HCT116 (cell line): ENCODE measurements at regions not wholly inside any gene's neighbourhood (a gene's known extent, or its start where the extent isn't known, plus 50 kb on each side); places are given as distances from the start of the nearest gene placed in this dataset.

Source experiments
- ATAC-seq: fragments of 200-7000 bp; cut with Tn5 transposase; 2 replicates; pipeline ENCODE4 v1.9.1; 2020; ENCODE audit warnings: mild to moderate bottlenecking, moderate library complexity
- BruUV-seq: library from RNA; stranded (reverse); fragments of 400-500 nt; replicated peaks from 2 replicates; lab custom pipeline; 2021; lab: Mats Ljungman, UMichigan
- CTCF ChIA-PET: fragments of 300-600 bp; sonication (Branson Sonifier 250); formaldehyde crosslinking; loops from one replicate; lab custom pipeline; 2021; ENCODE audit warnings: antibody characterized with exemption; lab: Charles Lee
- POLR2A ChIA-PET: fragments of 300-600, 350-600 bp; sonication (Branson Sonifier 250); formaldehyde crosslinking; loops from one replicate; lab custom pipeline; 2021; ENCODE audit warnings: antibody characterized with exemption; lab: Charles Lee
- RAD21 ChIA-PET, 2 experiments: fragments of 300-600 bp; sonication (Branson Sonifier 250); formaldehyde crosslinking; loops; one replicate each; lab custom pipeline; 2023; ENCODE audit warnings: low total read pairs in 2 of 2; ENCODE audit not compliant: uncharacterized antibody in 2 of 2, unreplicated experiment in 2 of 2, low non-redundant PET in 1 of 2; lab: Charles Lee
- DNase-seq: peaks from one replicate; pipeline ENCODE4 v3.0.0-alpha.2; 2010; ENCODE audit warnings: low read depth, low spot score
- H2AFZ ChIP-seq: fragments of 200-600 bp; shearing (Covaris generic), sonication (generic); 2 replicates; pipeline ENCODE4 v1.6.1; 2017; ENCODE audit warnings: low read depth, mixed run types, mixed read lengths, antibody characterized with exemption, low read length; ENCODE audit not compliant: poor library complexity, severe bottlenecking
- H3K27ac ChIP-seq: 2 replicates; pipeline ENCODE4 v1.5.1; 2012; ENCODE audit warnings: low read depth, low read length
- H3K27me3 ChIP-seq: fragments of 200-600 bp; sonication (generic); 2 replicates; pipeline ENCODE4 v1.6.1; 2016; ENCODE audit warnings: mixed run types, low read length, mixed read lengths; ENCODE audit not compliant: insufficient read depth
- H3K36me3 ChIP-seq, 2 experiments: fragments of 200-500 bp in 1 of 2; fragments of 200-600 bp in 1 of 2; sonication (Bioruptor generic) in 1 of 2; sonication (generic) in 1 of 2; 2 replicates each; pipeline versions ENCODE4 v1.5.1 to v1.6.1; 2014 to 2016; ENCODE audit warnings: low read length in 2 of 2, inconsistent platforms in 1 of 2, mixed read lengths in 1 of 2, mixed run types in 1 of 2; ENCODE audit not compliant: insufficient read depth in 2 of 2, control insufficient read depth in 1 of 2
- H3K4me1 ChIP-seq, 2 experiments: fragments of 200-600 bp in 1 of 2; sonication (generic) in 1 of 2; 2 replicates each; pipeline versions ENCODE4 v1.5.1 to v1.6.1; 2012 to 2017; ENCODE audit warnings: low read length in 2 of 2, inconsistent platforms in 1 of 2, mild to moderate bottlenecking in 1 of 2, mixed read lengths in 1 of 2, mixed run types in 1 of 2, moderate library complexity in 1 of 2; ENCODE audit not compliant: insufficient read depth in 2 of 2, control insufficient read depth in 1 of 2
- H3K4me2 ChIP-seq: fragments of 200-600 bp; sonication (generic); 2 replicates; pipeline ENCODE4 v1.6.1; 2017; ENCODE audit warnings: mixed run types, low read length, mixed read lengths
- H3K4me3 ChIP-seq, 2 experiments: fragments of 200-600 bp in 1 of 2; sonication (generic) in 1 of 2; replicated peaks in 1 of 2; 2 replicates each; pipeline ENCODE4 v1.5.1; 2011 to 2016; ENCODE audit warnings: low read length in 2 of 2, control low read depth in 1 of 2, low read depth in 1 of 2, mild to moderate bottlenecking in 1 of 2, mixed read lengths in 1 of 2, mixed run types in 1 of 2
- H3K79me2 ChIP-seq: fragments of 200-600 bp; sonication (generic); 2 replicates; pipeline ENCODE4 v1.6.1; 2017; ENCODE audit warnings: mild to moderate bottlenecking, mixed run types, low read length, moderate library complexity, mixed read lengths; ENCODE audit not compliant: insufficient read depth
- H3K9ac ChIP-seq: fragments of 200-600 bp; sonication (generic); 2 replicates; pipeline ENCODE4 v1.6.1; 2016; ENCODE audit warnings: low read length, mixed read lengths
- H3K9me2 ChIP-seq: fragments of 200-600 bp; sonication (generic), shearing (Covaris generic); 2 replicates; pipeline ENCODE4 v1.6.1; 2017; ENCODE audit warnings: mixed run types, mild to moderate bottlenecking, moderate library complexity; ENCODE audit not compliant: insufficient read depth
- H3K9me3 ChIP-seq, 2 experiments: fragments of 200-500 bp in 1 of 2; fragments of 200-600 bp in 1 of 2; sonication (Bioruptor generic) in 1 of 2; sonication (generic) in 1 of 2; 2 replicates each; pipeline ENCODE4 v1.6.1; 2014 to 2017; ENCODE audit warnings: low read length in 2 of 2, mixed read lengths in 2 of 2, inconsistent platforms in 1 of 2, low read depth in 1 of 2, mild to moderate bottlenecking in 1 of 2, mixed run types in 1 of 2, moderate library complexity in 1 of 2; ENCODE audit not compliant: control insufficient read depth in 1 of 2, insufficient read depth in 1 of 2
- H4K20me1 ChIP-seq: fragments of 200-600 bp; sonication (generic), shearing (Covaris generic); 2 replicates; pipeline ENCODE4 v1.6.1; 2017; ENCODE audit warnings: mixed run types, mild to moderate bottlenecking, moderate library complexity; ENCODE audit not compliant: insufficient read depth
- EZH2 ChIP-seq: fragments of 200-600 bp; sonication (generic); IDR thresholded peaks from 2 replicates; pipeline ENCODE4 v1.6.1; 2017; ENCODE audit warnings: antibody characterized with exemption, mixed run types
- POLR2AphosphoS5 ChIP-seq: IDR thresholded peaks from 2 replicates; pipeline ENCODE4 v1.6.1; 2011; ENCODE audit warnings: mild to moderate bottlenecking, low read depth, low read length, moderate library complexity
- YY1 ChIP-seq: IDR thresholded peaks from 2 replicates; pipeline ENCODE4 v1.6.1; 2011; ENCODE audit warnings: low read length, low read depth, moderate library complexity, mild to moderate bottlenecking; ENCODE audit not compliant: insufficient replicate concordance; ENCODE audit errors: extremely low read depth
- intact Hi-C: fragments of 100-400 bp; cut with micrococcal nuclease; formaldehyde crosslinking; loops from 2 replicates; pipeline ENCODE4 v1.10.0; 2022
- TF ChIP-seq, protein P1 (sequence below): IDR thresholded peaks from 2 replicates; pipeline ENCODE4 v1.6.1; 2012; ENCODE audit warnings: low read depth

DNA sequence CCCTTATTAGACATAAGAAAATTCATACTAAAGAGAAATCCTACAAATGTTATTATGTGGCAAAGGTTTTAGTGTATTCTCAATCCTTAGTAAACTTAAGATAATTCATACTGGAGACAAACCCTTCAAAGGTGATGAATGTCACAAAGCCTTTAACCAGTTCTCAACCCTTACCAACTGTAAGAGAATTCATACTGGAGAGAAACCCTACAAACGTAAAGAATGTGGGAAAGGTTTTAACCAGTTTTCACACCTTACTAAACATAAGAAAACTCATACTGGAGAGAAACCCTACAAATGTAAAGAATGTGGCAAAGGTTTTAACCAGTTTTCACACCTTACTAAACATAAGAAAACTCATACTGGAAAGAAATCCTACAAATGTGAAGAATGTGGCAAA lies 93.2 kb downstream of the ZNF680 start:
- H3K27ac ChIP-seq: no peak overlapping the region
- DNase-seq (no peak), ATAC-seq (no peak)
- BruUV-seq: no TSS peak
- H3K79me2 ChIP-seq: no peaks in the 10 kb centered on the region
- no peak overlapping the region for H2AFZ ChIP-seq
- H3K4me1 ChIP-seq: no peaks in the 10 kb centered on the region
- H3K9me2 ChIP-seq: no peaks in the 10 kb centered on the region
- no peak overlapping the region for H3K9ac ChIP-seq
- POLR2A ChIA-PET: no interaction called here
- no peaks in the 10 kb centered on the region for H4K20me1 ChIP-seq
- H3K9me3 ChIP-seq: 0 out of 4 replicates have a peak, but pooled peaks cover 0 to 3% of the 10 kb centered on the region in 2 experiments
- no peak for TF ChIP-seq EZH2
- TF ChIP-seq, all 23 proteins: peak for 0
- ChIA-PET RAD21 (no interaction called here), CTCF (no interaction called here)
- no peak overlapping the region for H3K4me3 ChIP-seq
- intact Hi-C loops: loop anchor here (5.0 kb wide), 1 partner anchor 38 kb away; no protein-coding TSS in a partner anchor
- no peak overlapping the region for H3K4me2 ChIP-seq
- H3K36me3 ChIP-seq: no peaks in the 10 kb centered on the region
- no peaks in the 10 kb centered on the region for H3K27me3 ChIP-seq

DNA sequence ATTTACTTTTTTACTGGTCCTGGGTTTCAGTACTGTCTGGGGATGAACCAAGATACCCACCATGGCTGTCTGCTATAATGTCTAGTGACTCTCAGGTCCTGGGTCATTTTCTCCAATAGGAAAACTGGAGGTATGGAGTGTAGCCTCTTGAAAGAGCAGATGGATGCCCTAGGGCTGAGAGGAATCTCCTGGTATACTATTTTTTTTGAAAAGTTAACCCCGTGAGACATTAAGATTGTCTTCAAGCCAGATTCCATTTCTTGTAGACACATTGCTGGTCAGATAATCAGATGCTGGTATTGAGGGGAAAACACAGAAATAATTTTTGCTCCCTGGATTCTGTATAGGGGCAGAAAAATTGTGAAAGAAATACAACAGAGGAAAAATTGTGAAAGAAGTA lies 97.3 kb downstream of the ZNF680 start:
- 0 out of 4 replicates have a peak, but pooled peaks cover 0 to 3% of the 10 kb centered on the region in 2 experiments for H3K9me3 ChIP-seq
- CTCF ChIA-PET: no interaction called here
- intact Hi-C loops: no loop called here
- DNase-seq: no peak
- TF ChIP-seq YY1 (no peak), POLR2AphosphoS5 (no peak)
- TF ChIP-seq, protein P1, sequence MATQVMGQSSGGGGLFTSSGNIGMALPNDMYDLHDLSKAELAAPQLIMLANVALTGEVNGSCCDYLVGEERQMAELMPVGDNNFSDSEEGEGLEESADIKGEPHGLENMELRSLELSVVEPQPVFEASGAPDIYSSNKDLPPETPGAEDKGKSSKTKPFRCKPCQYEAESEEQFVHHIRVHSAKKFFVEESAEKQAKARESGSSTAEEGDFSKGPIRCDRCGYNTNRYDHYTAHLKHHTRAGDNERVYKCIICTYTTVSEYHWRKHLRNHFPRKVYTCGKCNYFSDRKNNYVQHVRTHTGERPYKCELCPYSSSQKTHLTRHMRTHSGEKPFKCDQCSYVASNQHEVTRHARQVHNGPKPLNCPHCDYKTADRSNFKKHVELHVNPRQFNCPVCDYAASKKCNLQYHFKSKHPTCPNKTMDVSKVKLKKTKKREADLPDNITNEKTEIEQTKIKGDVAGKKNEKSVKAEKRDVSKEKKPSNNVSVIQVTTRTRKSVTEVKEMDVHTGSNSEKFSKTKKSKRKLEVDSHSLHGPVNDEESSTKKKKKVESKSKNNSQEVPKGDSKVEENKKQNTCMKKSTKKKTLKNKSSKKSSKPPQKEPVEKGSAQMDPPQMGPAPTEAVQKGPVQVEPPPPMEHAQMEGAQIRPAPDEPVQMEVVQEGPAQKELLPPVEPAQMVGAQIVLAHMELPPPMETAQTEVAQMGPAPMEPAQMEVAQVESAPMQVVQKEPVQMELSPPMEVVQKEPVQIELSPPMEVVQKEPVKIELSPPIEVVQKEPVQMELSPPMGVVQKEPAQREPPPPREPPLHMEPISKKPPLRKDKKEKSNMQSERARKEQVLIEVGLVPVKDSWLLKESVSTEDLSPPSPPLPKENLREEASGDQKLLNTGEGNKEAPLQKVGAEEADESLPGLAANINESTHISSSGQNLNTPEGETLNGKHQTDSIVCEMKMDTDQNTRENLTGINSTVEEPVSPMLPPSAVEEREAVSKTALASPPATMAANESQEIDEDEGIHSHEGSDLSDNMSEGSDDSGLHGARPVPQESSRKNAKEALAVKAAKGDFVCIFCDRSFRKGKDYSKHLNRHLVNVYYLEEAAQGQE: no peak
- TF ChIP-seq, all 23 proteins: peak for 0
- ATAC-seq: no peak
- Histone ChIP-seq H3K36me3 (no peaks in the 10 kb centered on the region), H3K4me2 (no peak overlapping the region), H3K9me2 (no peaks in the 10 kb centered on the region), H3K79me2 (no peaks in the 10 kb centered on the region), H3K27me3 (no peaks in the 10 kb centered on the region), H3K4me1 (no peaks in the 10 kb centered on the region), H3K27ac (no peak overlapping the region), H3K4me3 (no peak overlapping the region), H3K9ac (no peak overlapping the region), H2AFZ (no peak overlapping the region), H4K20me1 (no peaks in the 10 kb centered on the region)
- ChIA-PET POLR2A (no interaction called here), RAD21 (no interaction called here)
- no TSS peak for BruUV-seq
